ENCODE measurements at regions not wholly inside any gene's neighbourhood (a gene's known extent, or its start where the extent isn't known, plus 50 kb on each side); places are given as distances from the start of the nearest gene placed in this dataset.

DNA sequence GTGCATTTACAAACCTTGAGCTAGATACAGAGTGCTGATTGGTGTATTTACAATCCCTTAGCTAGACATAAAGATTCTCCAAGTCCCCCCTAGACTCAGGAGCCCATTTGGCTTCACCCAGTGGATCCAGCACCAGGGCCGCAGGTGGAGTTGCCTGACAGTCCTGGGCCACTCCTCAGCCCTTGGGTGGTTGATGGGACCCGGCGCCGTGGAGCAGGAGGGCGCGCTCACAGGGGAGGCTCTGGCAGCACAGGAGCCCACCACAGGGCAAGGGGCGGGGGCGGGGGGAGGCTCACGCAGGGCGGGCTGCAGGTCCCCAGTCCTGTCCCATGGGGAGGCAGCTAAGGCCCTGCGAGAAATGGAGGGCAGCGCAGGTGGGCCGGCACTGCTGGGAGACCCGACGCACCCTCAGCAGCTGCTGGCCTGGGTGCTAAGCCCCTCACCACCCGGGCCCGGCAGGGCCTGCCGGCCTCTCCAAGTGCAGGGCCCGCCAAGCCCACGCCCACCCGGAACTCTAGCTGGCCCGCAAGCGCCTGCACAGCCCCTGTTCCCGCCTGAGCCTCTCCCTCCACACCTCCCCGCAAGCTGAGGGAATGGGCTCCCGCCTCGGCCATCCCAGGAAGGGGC, 613.5 kb downstream of the TLE4 start:
- no peak overlapping the region for H3K4me3 ChIP-seq (ENCODE audit: low read length)
- peaks cover 3% of the 10 kb centered on the region for H3K9me3 ChIP-seq (ENCODE audit: low read length)
- H3K27me3 ChIP-seq (ENCODE audit: insufficient read depth, low read length): no peaks in the 10 kb centered on the region
- H3K4me1 ChIP-seq (ENCODE audit: insufficient read depth, low read length): no peaks in the 10 kb centered on the region
- H3K36me3 ChIP-seq (ENCODE audit: insufficient read depth, low read length): no peaks in the 10 kb centered on the region
- H2AFZ ChIP-seq (ENCODE audit: low read depth, low read length): no peak overlapping the region

DNA sequence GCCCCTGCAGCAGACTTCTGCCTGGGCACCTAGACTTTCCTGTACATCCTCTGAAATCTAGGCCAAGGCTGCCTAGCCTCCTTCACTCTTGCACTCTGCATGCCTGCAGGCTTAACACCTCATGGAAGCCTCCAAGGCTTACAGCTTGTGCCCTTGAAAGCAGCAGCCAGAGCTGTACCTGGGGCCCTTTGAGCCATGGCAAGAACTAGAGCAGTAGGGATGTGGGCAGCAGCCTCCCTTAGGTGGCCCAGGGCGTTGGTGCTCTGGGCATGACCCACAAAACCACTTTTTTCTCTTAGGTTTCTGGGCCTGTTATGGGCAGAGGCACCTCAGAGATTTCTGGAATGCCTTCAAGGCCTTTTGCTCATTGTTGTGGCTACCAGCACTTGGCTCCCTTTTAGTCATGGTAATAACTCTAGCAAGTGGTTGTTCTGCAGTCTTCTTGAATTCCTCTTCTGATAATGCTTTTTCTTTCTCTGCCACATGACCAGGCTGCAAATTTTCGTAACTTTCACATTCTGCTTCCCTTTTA, 606.2 kb downstream of the TLE4 start:
- peaks cover 3% of the 10 kb centered on the region for H3K9me3 ChIP-seq (ENCODE audit: low read length)
- H3K4me3 ChIP-seq (ENCODE audit: low read length): no peak overlapping the region
- no peaks in the 10 kb centered on the region for H3K36me3 ChIP-seq (ENCODE audit: insufficient read depth, low read length)
- H3K27me3 ChIP-seq (ENCODE audit: insufficient read depth, low read length): no peaks in the 10 kb centered on the region
- no peaks in the 10 kb centered on the region for H3K4me1 ChIP-seq (ENCODE audit: insufficient read depth, low read length)
- H2AFZ ChIP-seq (ENCODE audit: low read depth, low read length): no peak overlapping the region

DNA sequence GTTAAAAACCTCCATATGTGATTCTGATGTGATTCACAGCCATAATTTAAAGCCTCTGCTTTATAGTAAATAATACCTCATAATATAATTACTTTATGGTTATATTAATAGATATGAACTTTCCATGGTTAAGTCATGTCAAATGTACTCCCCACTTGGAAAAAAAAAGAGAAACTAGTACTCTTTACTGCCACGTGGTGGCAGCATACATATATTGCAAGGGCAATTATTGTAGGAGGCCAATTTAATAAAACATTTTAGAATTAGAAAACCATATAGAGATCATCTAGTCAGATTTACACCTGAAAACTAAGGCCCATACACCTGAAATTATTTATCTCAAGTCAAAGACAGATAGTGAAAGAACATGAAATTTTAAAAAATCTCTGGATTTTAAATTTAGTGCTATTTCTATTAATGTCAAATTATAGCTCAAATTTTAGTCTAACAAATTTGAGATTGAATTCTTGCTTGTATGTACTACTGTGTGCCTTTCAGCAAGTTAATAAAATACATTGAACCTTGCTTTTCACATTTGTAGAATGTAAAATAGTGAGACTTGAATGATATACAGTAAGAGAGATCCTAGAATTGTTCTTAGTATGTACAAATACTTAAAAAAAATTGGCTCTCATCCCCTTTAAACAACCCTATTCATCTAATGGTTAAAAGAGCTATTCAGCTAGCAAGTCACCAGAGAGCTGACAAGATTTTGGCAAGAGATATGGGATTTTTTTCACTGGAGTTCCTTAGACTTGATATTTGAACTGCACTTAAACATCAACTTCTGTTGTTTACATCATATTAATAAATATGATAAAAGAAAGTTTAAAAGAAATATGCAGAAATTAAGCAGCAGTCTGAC, 603.8 kb downstream of the TLE4 start:
- Histone ChIP-seq H3K36me3 (ENCODE audit: insufficient read depth, low read length) (no peaks in the 10 kb centered on the region), H3K9me3 (ENCODE audit: low read length) (no peaks in the 10 kb centered on the region), H2AFZ (ENCODE audit: low read depth, low read length) (no peak overlapping the region), H3K27me3 (ENCODE audit: insufficient read depth, low read length) (no peaks in the 10 kb centered on the region), H3K4me1 (ENCODE audit: insufficient read depth, low read length) (no peaks in the 10 kb centered on the region), H3K4me3 (ENCODE audit: low read length) (no peak overlapping the region)

DNA sequence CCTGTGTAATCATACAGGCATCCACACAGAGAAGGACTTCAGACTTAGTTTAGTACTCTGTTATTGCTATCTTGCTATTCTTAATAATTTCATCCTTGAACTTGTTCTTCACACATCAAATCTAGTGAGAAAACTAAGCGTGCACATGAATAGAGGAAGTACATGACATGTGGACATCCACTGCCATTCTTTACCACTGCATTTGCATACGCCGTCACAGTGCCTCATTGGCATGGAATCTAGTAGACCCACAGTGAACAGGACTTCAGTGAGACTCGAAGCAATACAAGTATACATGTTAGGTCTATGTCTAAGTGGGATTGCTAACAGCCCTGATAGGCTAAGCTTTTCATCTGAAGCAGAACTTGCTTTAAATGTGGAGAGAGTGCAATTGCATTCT, 592.1 kb downstream of the TLE4 start:
- H3K36me3 ChIP-seq (ENCODE audit: insufficient read depth, low read length): no peaks in the 10 kb centered on the region
- H2AFZ ChIP-seq (ENCODE audit: low read depth, low read length): no peak overlapping the region
- no peaks in the 10 kb centered on the region for H3K4me1 ChIP-seq (ENCODE audit: insufficient read depth, low read length)
- H3K27me3 ChIP-seq (ENCODE audit: insufficient read depth, low read length): no peaks in the 10 kb centered on the region
- H3K4me3 ChIP-seq (ENCODE audit: low read length): no peak overlapping the region
- H3K9me3 ChIP-seq (ENCODE audit: low read length): no peaks in the 10 kb centered on the region

GRCh38 chr9:80158554-80159170, 586.9 kb downstream of the TLE4 start:
- Histone ChIP-seq H2AFZ (ENCODE audit: low read depth, low read length) (no peak overlapping the region), H3K4me3 (ENCODE audit: low read length) (no peak overlapping the region), H3K9me3 (ENCODE audit: low read length) (no peaks in the 10 kb centered on the region), H3K4me1 (ENCODE audit: insufficient read depth, low read length) (no peaks in the 10 kb centered on the region), H3K27me3 (ENCODE audit: insufficient read depth, low read length) (no peaks in the 10 kb centered on the region), H3K36me3 (ENCODE audit: insufficient read depth, low read length) (no peaks in the 10 kb centered on the region)

DNA sequence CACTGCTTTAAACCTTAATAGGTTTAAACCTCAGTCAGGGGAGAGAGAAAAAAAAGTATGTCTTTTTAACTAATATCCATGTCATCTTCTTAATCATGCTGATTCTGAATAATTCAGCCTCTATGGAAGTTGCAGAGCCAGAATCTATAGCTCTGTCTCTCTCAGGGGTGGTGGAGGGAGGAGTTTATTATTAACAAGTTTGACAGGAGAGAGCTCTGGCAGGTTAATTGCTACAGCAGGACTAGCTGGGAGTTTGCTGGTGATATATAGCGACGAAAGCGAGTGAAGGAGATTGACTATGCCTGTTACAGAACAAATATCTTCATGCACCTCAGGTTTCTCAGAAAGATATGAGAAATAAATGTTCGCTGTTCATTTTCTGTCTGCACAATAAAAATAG, 586.4 kb downstream of the TLE4 start:
- no peaks in the 10 kb centered on the region for H3K4me1 ChIP-seq (ENCODE audit: insufficient read depth, low read length)
- no peak overlapping the region for H3K4me3 ChIP-seq (ENCODE audit: low read length)
- H2AFZ ChIP-seq (ENCODE audit: low read depth, low read length): no peak overlapping the region
- H3K36me3 ChIP-seq (ENCODE audit: insufficient read depth, low read length): no peaks in the 10 kb centered on the region
- H3K9me3 ChIP-seq (ENCODE audit: low read length): no peaks in the 10 kb centered on the region
- no peaks in the 10 kb centered on the region for H3K27me3 ChIP-seq (ENCODE audit: insufficient read depth, low read length)

DNA sequence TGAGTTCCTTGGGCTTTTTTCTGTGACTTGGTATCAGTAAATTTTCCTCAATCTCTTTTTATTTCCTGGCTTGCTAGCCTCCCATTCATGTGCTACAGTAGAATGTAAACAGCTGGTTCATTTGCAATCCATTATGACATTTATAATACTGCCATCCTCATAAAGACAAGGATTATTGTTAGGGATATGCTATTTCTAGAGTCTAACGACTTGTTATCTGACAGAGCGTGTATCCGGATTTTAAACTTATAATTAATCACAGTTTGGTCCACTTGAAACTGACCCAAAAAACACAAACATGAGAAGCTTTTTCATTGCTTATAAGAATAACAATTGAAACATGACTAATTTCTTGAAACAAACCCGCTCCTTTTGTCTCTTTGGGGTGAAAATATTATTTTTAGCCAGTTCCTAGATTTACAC, 585.8 kb downstream of the TLE4 start:
- H3K4me1 ChIP-seq (ENCODE audit: insufficient read depth, low read length): no peaks in the 10 kb centered on the region
- no peak overlapping the region for H2AFZ ChIP-seq (ENCODE audit: low read depth, low read length)
- no peaks in the 10 kb centered on the region for H3K9me3 ChIP-seq (ENCODE audit: low read length)
- no peaks in the 10 kb centered on the region for H3K27me3 ChIP-seq (ENCODE audit: insufficient read depth, low read length)
- no peaks in the 10 kb centered on the region for H3K36me3 ChIP-seq (ENCODE audit: insufficient read depth, low read length)
- H3K4me3 ChIP-seq (ENCODE audit: low read length): no peak overlapping the region

- Histone ChIP-seq H3K36me3 (ENCODE audit: insufficient read depth, low read length) (no peaks in the 10 kb centered on the region), H2AFZ (ENCODE audit: low read depth, low read length) (no peak overlapping the region), H3K4me3 (ENCODE audit: low read length) (no peak overlapping the region), H3K9me3 (ENCODE audit: low read length) (no peaks in the 10 kb centered on the region), H3K27me3 (ENCODE audit: insufficient read depth, low read length) (no peaks in the 10 kb centered on the region), H3K4me1 (ENCODE audit: insufficient read depth, low read length) (no peaks in the 10 kb centered on the region)
Measured at GRCh38 chr9:80156756-80157472, 585.1 kb downstream of the TLE4 start.

DNA sequence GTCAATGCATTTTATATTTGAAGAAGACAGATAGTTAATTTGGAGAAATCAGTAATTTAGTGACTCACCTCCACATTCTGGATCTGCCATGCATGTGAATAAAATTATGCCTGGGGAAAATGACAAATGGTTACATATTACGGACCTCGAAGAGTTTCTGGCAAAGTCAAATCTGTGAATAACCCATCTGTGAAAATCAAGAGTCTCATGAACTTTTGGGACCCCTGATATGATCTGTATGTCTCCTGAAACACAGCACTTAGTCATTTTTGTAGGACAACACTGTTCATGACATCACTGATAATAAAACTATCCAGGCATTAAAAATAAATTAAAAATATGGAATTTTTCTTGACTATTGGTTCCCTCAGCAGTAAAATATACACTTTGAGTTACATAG, 584.5 kb downstream of the TLE4 start:
- no peaks in the 10 kb centered on the region for H3K9me3 ChIP-seq (ENCODE audit: low read length)
- no peak overlapping the region for H3K4me3 ChIP-seq (ENCODE audit: low read length)
- no peaks in the 10 kb centered on the region for H3K27me3 ChIP-seq (ENCODE audit: insufficient read depth, low read length)
- H3K36me3 ChIP-seq (ENCODE audit: insufficient read depth, low read length): no peaks in the 10 kb centered on the region
- H2AFZ ChIP-seq (ENCODE audit: low read depth, low read length): no peak overlapping the region
- H3K4me1 ChIP-seq (ENCODE audit: insufficient read depth, low read length): no peaks in the 10 kb centered on the region

DNA sequence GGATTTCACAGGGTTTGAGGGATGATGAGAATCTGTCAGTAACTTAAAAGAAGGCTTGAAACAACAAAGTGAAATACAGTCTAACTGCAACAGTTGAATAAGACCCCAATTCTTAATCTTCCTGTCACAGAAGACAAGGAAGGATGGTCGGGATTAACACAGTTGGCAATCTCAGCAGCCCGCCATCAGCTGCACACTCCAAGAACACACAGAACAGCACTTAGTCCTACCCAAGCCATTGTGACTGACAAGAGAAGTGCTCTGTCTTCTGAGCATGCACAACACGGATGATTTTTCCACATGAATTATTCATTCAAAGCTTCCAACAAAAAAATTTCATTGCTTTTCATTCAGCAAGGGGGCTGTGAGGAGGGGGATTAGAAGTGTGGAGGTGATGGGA, 576.1 kb downstream of the TLE4 start:
- no peaks in the 10 kb centered on the region for H3K36me3 ChIP-seq (ENCODE audit: insufficient read depth, low read length)
- H2AFZ ChIP-seq (ENCODE audit: low read depth, low read length): no peak overlapping the region
- no peak overlapping the region for H3K4me3 ChIP-seq (ENCODE audit: low read length)
- H3K27me3 ChIP-seq (ENCODE audit: insufficient read depth, low read length): no peaks in the 10 kb centered on the region
- H3K9me3 ChIP-seq (ENCODE audit: low read length): no peaks in the 10 kb centered on the region
- H3K4me1 ChIP-seq (ENCODE audit: insufficient read depth, low read length): peaks cover 15% of the 10 kb centered on the region

DNA sequence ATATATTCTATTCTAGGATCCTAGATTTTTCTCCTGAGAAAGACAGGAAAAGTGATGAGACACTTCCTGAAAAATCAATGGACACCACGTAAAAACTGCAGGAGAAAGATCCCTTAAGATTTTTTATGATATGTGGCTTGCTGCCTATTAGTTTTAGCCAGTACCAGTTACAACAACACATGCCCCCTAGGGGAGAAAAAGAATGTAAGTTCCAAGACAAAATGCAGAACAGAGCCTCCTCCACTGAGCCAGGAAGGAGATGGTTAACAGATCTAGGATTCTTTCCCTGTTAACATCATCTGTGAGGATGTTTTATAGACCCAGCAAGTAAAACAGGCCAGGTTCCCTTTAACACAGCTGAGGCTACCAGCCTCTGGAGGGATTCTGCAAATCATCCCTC, 574.7 kb downstream of the TLE4 start:
- no peaks in the 10 kb centered on the region for H3K27me3 ChIP-seq (ENCODE audit: insufficient read depth, low read length)
- H3K4me1 ChIP-seq (ENCODE audit: insufficient read depth, low read length): peaks cover 15% of the 10 kb centered on the region
- H3K4me3 ChIP-seq (ENCODE audit: low read length): no peak overlapping the region
- H2AFZ ChIP-seq (ENCODE audit: low read depth, low read length): no peak overlapping the region
- no peaks in the 10 kb centered on the region for H3K9me3 ChIP-seq (ENCODE audit: low read length)
- H3K36me3 ChIP-seq (ENCODE audit: insufficient read depth, low read length): no peaks in the 10 kb centered on the region

GRCh38 chr9:80144856-80145255, 573.1 kb downstream of the TLE4 start:
- Histone ChIP-seq H3K27me3 (ENCODE audit: insufficient read depth, low read length) (no peaks in the 10 kb centered on the region), H3K4me1 (ENCODE audit: insufficient read depth, low read length) (peaks cover 15% of the 10 kb centered on the region), H2AFZ (ENCODE audit: low read depth, low read length) (no peak overlapping the region), H3K4me3 (ENCODE audit: low read length) (no peak overlapping the region), H3K36me3 (ENCODE audit: insufficient read depth, low read length) (no peaks in the 10 kb centered on the region), H3K9me3 (ENCODE audit: low read length) (no peaks in the 10 kb centered on the region)

- Histone ChIP-seq H2AFZ (ENCODE audit: low read depth, low read length) (no peak overlapping the region), H3K4me1 (ENCODE audit: insufficient read depth, low read length) (peaks cover 15% of the 10 kb centered on the region), H3K9me3 (ENCODE audit: low read length) (no peaks in the 10 kb centered on the region), H3K4me3 (ENCODE audit: low read length) (no peak overlapping the region), H3K36me3 (ENCODE audit: insufficient read depth, low read length) (no peaks in the 10 kb centered on the region), H3K27me3 (ENCODE audit: insufficient read depth, low read length) (no peaks in the 10 kb centered on the region)
Measured at GRCh38 chr9:80144406-80144805, 572.6 kb downstream of the TLE4 start.

Data from neuron (in vitro differentiated cells).